PC-9 (cell line): ENCODE measurements at regions not wholly inside any gene's neighbourhood (a gene's known extent, or its start where the extent isn't known, plus 50 kb on each side); places are given as distances from the start of the nearest gene placed in this dataset.

Experiments used
- BruUV-seq: library from RNA; stranded (reverse); fragments of 400-500 nt; replicated peaks from 2 replicates; lab custom pipeline; 2021; lab: Mats Ljungman, UMichigan
- CTCF ChIA-PET: fragments of 300-600 bp; sonication (Branson Sonifier 250); formaldehyde crosslinking; loops from one replicate; lab custom pipeline; 2022; ENCODE audit warnings: antibody characterized with exemption; lab: Charles Lee
- POLR2A ChIA-PET: fragments of 300-600 bp; sonication (Branson Sonifier 250); formaldehyde crosslinking; loops from one replicate; lab custom pipeline; 2022; ENCODE audit warnings: antibody characterized with exemption; ENCODE audit not compliant: unreplicated experiment; lab: Charles Lee
- DNase-seq, 2 experiments: peaks; one replicate each; pipeline versions ENCODE4 v3.0.0 to v3.0.0-alpha.2; 2015 to 2022; ENCODE audit warnings: mixed read lengths in 1 of 2
- H2AFZ ChIP-seq: fragments of 200-600 bp; sonication (generic); 2 replicates; pipeline ENCODE4 v1.8.1; 2017; ENCODE audit warnings: antibody characterized with exemption
- H3F3A ChIP-seq: fragments of 200-600 bp; sonication (generic); 2 replicates; pipeline ENCODE4 v1.8.1; 2017; ENCODE audit warnings: antibody characterized with exemption, mild to moderate bottlenecking, low read depth; ENCODE audit not compliant: insufficient read depth
- H3K27ac ChIP-seq: fragments of 200-600 bp; sonication (generic); 2 replicates; pipeline ENCODE4 v1.6.1; 2016; ENCODE audit warnings: mixed run types
- H3K27me3 ChIP-seq: fragments of 200-600 bp; sonication (generic); 2 replicates; pipeline ENCODE4 v1.6.1; 2016; ENCODE audit warnings: low read depth, mixed run types; ENCODE audit not compliant: insufficient read depth
- H3K36me3 ChIP-seq: fragments of 200-600 bp; sonication (generic); 2 replicates; pipeline ENCODE4 v1.6.1; 2016; ENCODE audit warnings: low read depth, mixed run types
- H3K4me1 ChIP-seq: fragments of 200-600 bp; sonication (generic); replicated peaks from 2 replicates; pipeline ENCODE4 v1.6.1; 2016; ENCODE audit warnings: mixed run types; ENCODE audit not compliant: insufficient read depth
- H3K4me2 ChIP-seq: fragments of 200-600 bp; sonication (generic); 2 replicates; pipeline ENCODE4 v1.6.1; 2017; ENCODE audit warnings: mixed run types
- H3K4me3 ChIP-seq: fragments of 200-600 bp; sonication (generic); 2 replicates; pipeline ENCODE4 v1.6.1; 2016; ENCODE audit warnings: mixed run types
- H3K79me2 ChIP-seq: fragments of 200-600 bp; sonication (generic); 2 replicates; pipeline ENCODE4 v1.6.1; 2017; ENCODE audit warnings: low read depth, mixed run types
- H3K9me2 ChIP-seq: fragments of 200-600 bp; sonication (generic); 2 replicates; pipeline ENCODE4 v1.8.1; 2017; ENCODE audit warnings: mild to moderate bottlenecking; ENCODE audit not compliant: insufficient read depth
- H3K9me3 ChIP-seq: fragments of 200-600 bp; sonication (generic); 2 replicates; pipeline ENCODE4 v1.8.1; 2016; ENCODE audit warnings: low read depth; ENCODE audit not compliant: insufficient read depth
- H4K20me1 ChIP-seq: fragments of 200-600 bp; sonication (generic); 2 replicates; pipeline ENCODE4 v1.8.1; 2017; ENCODE audit not compliant: insufficient read depth
- CTCF ChIP-seq: fragments of 200-600 bp; sonication (generic); conservative IDR thresholded peaks from 2 replicates; pipeline ENCODE4 v1.6.1; 2017; ENCODE audit warnings: mixed run types, antibody characterized with exemption, mild to moderate bottlenecking, moderate library complexity
- EZH2 ChIP-seq: fragments of 200-600 bp; sonication (generic); IDR thresholded peaks from 2 replicates; pipeline ENCODE4 v1.8.0; 2017; ENCODE audit warnings: antibody characterized with exemption, low read depth
- intact Hi-C: fragments of 100-400 bp; cut with micrococcal nuclease; formaldehyde crosslinking; loops from one replicate; pipeline ENCODE4 v1.10.0; 2022; ENCODE audit not compliant: unreplicated experiment

DNA sequence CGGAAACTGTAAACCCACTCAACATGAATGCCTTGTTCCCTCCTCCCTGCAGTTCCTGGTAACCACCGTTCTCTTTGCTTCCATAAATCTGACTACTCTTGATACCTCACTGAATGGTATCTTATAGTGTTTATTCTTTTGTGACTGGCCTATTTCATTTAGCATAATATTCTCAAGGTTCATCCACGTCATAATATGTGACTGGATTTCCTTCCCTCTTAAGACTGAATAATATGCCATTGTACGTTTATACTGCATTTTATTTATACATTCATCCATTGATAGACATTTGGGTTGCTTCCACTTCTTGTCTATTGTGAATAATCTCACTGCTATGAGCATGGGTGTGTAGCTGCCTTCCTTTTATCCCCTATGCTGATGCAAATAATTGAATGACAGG lies 253.3 kb upstream of the SMARCA2 start:
- Histone ChIP-seq H4K20me1 (no peaks in the 10 kb centered on the region), H3K9me2 (no peaks in the 10 kb centered on the region), H3F3A (no peaks in the 10 kb centered on the region), H3K4me1 (no peaks in the 10 kb centered on the region), H2AFZ (no peak overlapping the region), H3K27me3 (no peaks in the 10 kb centered on the region), H3K9me3 (no peaks in the 10 kb centered on the region), H3K4me3 (no peak overlapping the region), H3K4me2 (no peak overlapping the region), H3K79me2 (no peaks in the 10 kb centered on the region), H3K36me3 (no peaks in the 10 kb centered on the region), H3K27ac (no peak overlapping the region)
- TF ChIP-seq EZH2 (no peak), CTCF (no peak)
- ChIA-PET POLR2A (no interaction called here), CTCF (no interaction called here)
- DNase-seq, result no peak
- intact Hi-C loops, result no loop called here
- no TSS peak for BruUV-seq

- no peak for TF ChIP-seq EZH2
- TF ChIP-seq CTCF, result no peak
- Histone ChIP-seq H3K4me3 (no peak overlapping the region), H3K27ac (no peak overlapping the region), H4K20me1 (no peaks in the 10 kb centered on the region), H3K27me3 (no peaks in the 10 kb centered on the region), H3F3A (no peaks in the 10 kb centered on the region), H3K79me2 (no peaks in the 10 kb centered on the region), H3K4me1 (no peaks in the 10 kb centered on the region), H3K9me3 (no peaks in the 10 kb centered on the region), H2AFZ (no peak overlapping the region), H3K9me2 (no peaks in the 10 kb centered on the region), H3K36me3 (no peaks in the 10 kb centered on the region), H3K4me2 (no peak overlapping the region)
- no peak for DNase-seq
- intact Hi-C loops, result no loop called here
- ChIA-PET CTCF (no interaction called here), POLR2A (no interaction called here)
- BruUV-seq, result no TSS peak
Measured at GRCh38 chr9:1766042-1766441, 249.1 kb upstream of the SMARCA2 start.

GRCh38 chr9:1768561-1768960 lies 246.6 kb upstream of the SMARCA2 start:
- no peak for DNase-seq
- Histone ChIP-seq H3K79me2 (no peaks in the 10 kb centered on the region), H3K36me3 (no peaks in the 10 kb centered on the region), H3K4me1 (no peaks in the 10 kb centered on the region), H3K9me3 (no peaks in the 10 kb centered on the region), H3K4me3 (no peak overlapping the region), H3F3A (no peaks in the 10 kb centered on the region), H2AFZ (no peak overlapping the region), H4K20me1 (no peaks in the 10 kb centered on the region), H3K4me2 (no peak overlapping the region), H3K27ac (no peak overlapping the region), H3K27me3 (no peaks in the 10 kb centered on the region), H3K9me2 (no peaks in the 10 kb centered on the region)
- ChIA-PET CTCF (no interaction called here), POLR2A (no interaction called here)
- intact Hi-C loops, result no loop called here
- TF ChIP-seq EZH2, result no peak
- TF ChIP-seq CTCF, result no peak
- BruUV-seq, result no TSS peak
